ENCODE measurements at regions not wholly inside any gene's neighbourhood (a gene's known extent, or its start where the extent isn't known, plus 50 kb on each side); places are given as distances from the start of the nearest gene placed in this dataset.

GRCh38 chr1:222256058-222256457 lies 291.8 kb downstream of the HHIPL2 start (continued):
- TF ChIP-seq ZNF311 (tag by site-specific recombination; IDR thresholded peaks at IDR 0.05; ENCODE audit: borderline replicate concordance) (no peak), ZBTB26 (tag by site-specific recombination; optimal IDR thresholded peaks at IDR 0.05) (no peak), ZNF174 (tag by site-specific recombination; IDR thresholded peaks at IDR 0.05) (no peak), ZNF362 (tag by site-specific recombination; IDR thresholded peaks at IDR 0.05) (no peak), ZSCAN30 (tag by site-specific recombination; IDR thresholded peaks at IDR 0.05) (no peak)
- TF ChIP-seq, protein P1, sequence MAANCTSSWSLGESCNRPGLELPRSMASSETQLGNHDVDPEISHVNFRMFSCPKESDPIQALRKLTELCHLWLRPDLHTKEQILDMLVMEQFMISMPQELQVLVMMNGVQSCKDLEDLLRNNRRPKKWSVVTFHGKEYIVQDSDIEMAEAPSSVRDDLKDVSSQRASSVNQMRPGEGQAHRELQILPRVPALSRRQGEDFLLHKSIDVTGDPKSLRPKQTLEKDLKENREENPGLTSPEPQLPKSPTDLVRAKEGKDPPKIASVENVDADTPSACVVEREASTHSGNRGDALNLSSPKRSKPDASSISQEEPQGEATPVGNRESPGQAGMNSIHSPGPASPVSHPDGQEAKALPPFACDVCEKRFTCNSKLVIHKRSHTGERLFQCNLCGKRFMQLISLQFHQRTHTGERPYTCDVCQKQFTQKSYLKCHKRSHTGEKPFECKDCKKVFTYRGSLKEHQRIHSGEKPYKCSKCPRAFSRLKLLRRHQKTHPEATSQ (tag by site-specific recombination; IDR thresholded peaks at IDR 0.05) = no peak

- CTCF ChIA-PET = no interaction called here
- POLR2A ChIA-PET = no interaction called here
- H3K4me1 ChIP-seq (ENCODE audit: control insufficient read depth, insufficient read depth, low read length) = no peaks in the 10 kb centered on the region
- TF ChIP-seq ZNF23 (tag by site-specific recombination; IDR thresholded peaks at IDR 0.05; ENCODE audit: borderline replicate concordance) (no peak), ZNF221 (tag by site-specific recombination; IDR thresholded peaks at IDR 0.05; ENCODE audit: borderline replicate concordance) (no peak), KLF9 (tag by site-specific recombination; IDR thresholded peaks at IDR 0.05; ENCODE audit: low read depth) (no peak), ZNF37A (tag by site-specific recombination; IDR thresholded peaks at IDR 0.05) (no peak), ZNF560 (tag by site-specific recombination; IDR thresholded peaks at IDR 0.05; ENCODE audit: borderline replicate concordance) (no peak), ATF2 (tag by site-specific recombination; IDR thresholded peaks at IDR 0.05; ENCODE audit: low read depth) (no peak), ZEB2 (tag by site-specific recombination; IDR thresholded peaks at IDR 0.05) (no peak), ZNF354C (tag by site-specific recombination; IDR thresholded peaks at IDR 0.05; ENCODE audit: borderline replicate concordance, low read depth) (no peak), ZBTB1 (tag by site-specific recombination; IDR thresholded peaks at IDR 0.05) (no peak), ZNF623 (tag by site-specific recombination; IDR thresholded peaks at IDR 0.05) (no peak), ZNF548 (tag by site-specific recombination; IDR thresholded peaks at IDR 0.05) (no peak), ZNF843 (tag by site-specific recombination; IDR thresholded peaks at IDR 0.05) (no peak), OVOL3 (tag by site-specific recombination; IDR thresholded peaks at IDR 0.05) (no peak), INSM2 (tag by site-specific recombination; IDR thresholded peaks at IDR 0.05) (no peak)
- TF ChIP-seq, protein P1 (tag by site-specific recombination; IDR thresholded peaks at IDR 0.05) = no peak
- TF ChIP-seq, protein P2, sequence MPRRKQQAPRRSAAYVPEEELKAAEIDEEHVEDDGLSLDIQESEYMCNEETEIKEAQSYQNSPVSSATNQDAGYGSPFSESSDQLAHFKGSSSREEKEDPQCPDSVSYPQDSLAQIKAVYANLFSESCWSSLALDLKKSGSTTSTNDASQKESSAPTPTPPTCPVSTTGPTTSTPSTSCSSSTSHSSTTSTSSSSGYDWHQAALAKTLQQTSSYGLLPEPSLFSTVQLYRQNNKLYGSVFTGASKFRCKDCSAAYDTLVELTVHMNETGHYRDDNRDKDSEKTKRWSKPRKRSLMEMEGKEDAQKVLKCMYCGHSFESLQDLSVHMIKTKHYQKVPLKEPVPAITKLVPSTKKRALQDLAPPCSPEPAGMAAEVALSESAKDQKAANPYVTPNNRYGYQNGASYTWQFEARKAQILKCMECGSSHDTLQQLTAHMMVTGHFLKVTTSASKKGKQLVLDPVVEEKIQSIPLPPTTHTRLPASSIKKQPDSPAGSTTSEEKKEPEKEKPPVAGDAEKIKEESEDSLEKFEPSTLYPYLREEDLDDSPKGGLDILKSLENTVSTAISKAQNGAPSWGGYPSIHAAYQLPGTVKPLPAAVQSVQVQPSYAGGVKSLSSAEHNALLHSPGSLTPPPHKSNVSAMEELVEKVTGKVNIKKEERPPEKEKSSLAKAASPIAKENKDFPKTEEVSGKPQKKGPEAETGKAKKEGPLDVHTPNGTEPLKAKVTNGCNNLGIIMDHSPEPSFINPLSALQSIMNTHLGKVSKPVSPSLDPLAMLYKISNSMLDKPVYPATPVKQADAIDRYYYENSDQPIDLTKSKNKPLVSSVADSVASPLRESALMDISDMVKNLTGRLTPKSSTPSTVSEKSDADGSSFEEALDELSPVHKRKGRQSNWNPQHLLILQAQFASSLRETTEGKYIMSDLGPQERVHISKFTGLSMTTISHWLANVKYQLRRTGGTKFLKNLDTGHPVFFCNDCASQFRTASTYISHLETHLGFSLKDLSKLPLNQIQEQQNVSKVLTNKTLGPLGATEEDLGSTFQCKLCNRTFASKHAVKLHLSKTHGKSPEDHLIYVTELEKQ (tag by site-specific recombination; IDR thresholded peaks at IDR 0.05; ENCODE audit: borderline replicate concordance) = no peak
- TF ChIP-seq, protein P3, sequence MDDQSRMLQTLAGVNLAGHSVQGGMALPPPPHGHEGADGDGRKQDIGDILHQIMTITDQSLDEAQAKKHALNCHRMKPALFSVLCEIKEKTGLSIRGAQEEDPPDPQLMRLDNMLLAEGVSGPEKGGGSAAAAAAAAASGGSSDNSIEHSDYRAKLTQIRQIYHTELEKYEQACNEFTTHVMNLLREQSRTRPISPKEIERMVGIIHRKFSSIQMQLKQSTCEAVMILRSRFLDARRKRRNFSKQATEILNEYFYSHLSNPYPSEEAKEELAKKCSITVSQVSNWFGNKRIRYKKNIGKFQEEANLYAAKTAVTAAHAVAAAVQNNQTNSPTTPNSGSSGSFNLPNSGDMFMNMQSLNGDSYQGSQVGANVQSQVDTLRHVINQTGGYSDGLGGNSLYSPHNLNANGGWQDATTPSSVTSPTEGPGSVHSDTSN (CRISPR knock-in tag; IDR thresholded peaks at IDR 0.05) = no peak
Observed at GRCh38 chr1:222252788-222253187, 295.1 kb downstream of the HHIPL2 start.

More at GRCh38 chr1:222252788-222253187, 295.1 kb downstream of the HHIPL2 start:
- Histone ChIP-seq H3K36me3 (ENCODE audit: control insufficient read depth in 2 of 2, insufficient read depth in 1 of 2, low read length in 2 of 2) (no peaks in the 10 kb centered on the region), H3K9me3 (ENCODE audit: control insufficient read depth, insufficient read depth, low read depth, low read length) (no peaks in the 10 kb centered on the region), H3K4me3 (ENCODE audit: low read depth, low read length) (no peak overlapping the region), H3K27ac (ENCODE audit: extremely low read depth, low read depth, low read length) (no peak overlapping the region)

Data from HEK293 (cell line).